GM04504 (cell line): ENCODE measurements at regions not wholly inside any gene's neighbourhood (a gene's known extent, or its start where the extent isn't known, plus 50 kb on each side); places are given as distances from the start of the nearest gene placed in this dataset.
"Not testable (repeated sequence)": the region's sequence is repeated elsewhere in the genome, so short reads cannot be mapped to it uniquely, and the experiment has no call there.

Source experiments
- DNase-seq: peaks from one replicate; pipeline ENCODE4 v3.0.0-alpha.2; 2012; ENCODE audit warnings: low read depth

- DNase-seq = no peak
These were observed 825.4 kb downstream of the SEMA5A start for GRCh38 chr5:8720506-8720905.

- no peak for DNase-seq
These were observed 824.3 kb downstream of the SEMA5A start for GRCh38 chr5:8721536-8721935.

GRCh38 chr5:8726383-8727036 lies 819.4 kb downstream of the SEMA5A start:
- DNase-seq = no peak

- DNase-seq = no peak
These were observed 818.5 kb downstream of the SEMA5A start for GRCh38 chr5:8727396-8727795.

GRCh38 chr5:8729437-8729836 lies 816.4 kb downstream of the SEMA5A start:
- DNase-seq = no peak

- peak; percentile 16 for DNase-seq
These were observed 815.7 kb downstream of the SEMA5A start for GRCh38 chr5:8730194-8730593.

- not testable (repeated sequence) for DNase-seq
These were observed 814.8 kb downstream of the SEMA5A start for GRCh38 chr5:8731110-8731509.

- DNase-seq = no peak
These were observed 805.3 kb downstream of the SEMA5A start for GRCh38 chr5:8740595-8740994.

GRCh38 chr5:8749556-8749955 lies 796.3 kb downstream of the SEMA5A start:
- no peak for DNase-seq

- DNase-seq = no peak
These were observed 795.8 kb downstream of the SEMA5A start for GRCh38 chr5:8750100-8750499.

GRCh38 chr5:8751971-8752370 lies 793.9 kb downstream of the SEMA5A start:
- DNase-seq = no peak

- no peak for DNase-seq
These were observed 793.3 kb downstream of the SEMA5A start for GRCh38 chr5:8752595-8752994.

- peak; percentile 20 for DNase-seq
These were observed 789.3 kb downstream of the SEMA5A start for GRCh38 chr5:8756498-8757084.

- DNase-seq = no peak
These were observed 780.0 kb downstream of the SEMA5A start for GRCh38 chr5:8765886-8766285.

GRCh38 chr5:8766448-8766847 lies 779.4 kb downstream of the SEMA5A start:
- no peak for DNase-seq

GRCh38 chr5:8767111-8767510 lies 778.8 kb downstream of the SEMA5A start:
- DNase-seq = no peak

GRCh38 chr5:8767746-8768145 lies 778.1 kb downstream of the SEMA5A start:
- no peak for DNase-seq

GRCh38 chr5:8769631-8770030 lies 776.2 kb downstream of the SEMA5A start:
- DNase-seq = no peak

- DNase-seq = no peak
These were observed 775.4 kb downstream of the SEMA5A start for GRCh38 chr5:8770431-8770830.

- no peak for DNase-seq
These were observed 772.7 kb downstream of the SEMA5A start for GRCh38 chr5:8773046-8773615.

- no peak for DNase-seq
These were observed 761.2 kb downstream of the SEMA5A start for GRCh38 chr5:8784692-8785091.

- no peak for DNase-seq
These were observed 757.6 kb downstream of the SEMA5A start for GRCh38 chr5:8788246-8788645.

GRCh38 chr5:8805653-8806052 lies 740.2 kb downstream of the SEMA5A start:
- DNase-seq = no peak

GRCh38 chr5:8807636-8808035 lies 738.2 kb downstream of the SEMA5A start:
- DNase-seq = no peak
